GM12874 (cell line): ENCODE measurements at regions not wholly inside any gene's neighbourhood (a gene's known extent, or its start where the extent isn't known, plus 50 kb on each side); places are given as distances from the start of the nearest gene placed in this dataset.

Experiments used
- CTCF ChIP-seq: IDR thresholded peaks from 2 replicates; pipeline ENCODE4 v1.5.1; 2011; ENCODE audit warnings: low read depth, mild to moderate bottlenecking, control low read depth, low read length, moderate library complexity; ENCODE audit not compliant: insufficient read depth

- TF ChIP-seq CTCF, result no peak
These were observed 104.5 kb downstream of the RMI2 start for GRCh38 chr16:11449716-11450115.

GRCh38 chr16:11450136-11450535, 104.9 kb downstream of the RMI2 start:
- no peak for TF ChIP-seq CTCF

DNA sequence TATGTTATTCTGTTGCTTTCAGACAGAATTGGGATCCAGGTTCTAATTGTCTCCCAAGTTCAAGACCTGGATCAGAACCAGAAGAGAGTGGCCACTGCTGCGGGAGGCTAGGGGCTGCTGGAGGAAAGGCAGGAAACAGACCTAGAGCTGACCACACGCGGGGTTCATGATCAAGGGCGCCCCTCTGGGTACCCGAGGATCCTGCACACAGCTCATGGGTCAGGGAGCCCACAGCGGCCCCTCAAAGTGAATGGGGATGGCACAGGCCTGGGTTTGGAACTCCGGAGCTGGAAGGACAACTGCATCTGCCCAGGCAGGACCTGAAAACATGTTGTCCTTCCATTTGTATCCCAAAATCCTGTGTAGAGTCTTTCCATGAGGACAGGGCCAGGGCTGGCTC, 107.0 kb downstream of the RMI2 start:
- no peak for TF ChIP-seq CTCF

GRCh38 chr16:11452746-11453389, 107.6 kb downstream of the RMI2 start:
- no peak for TF ChIP-seq CTCF

- TF ChIP-seq CTCF, result no peak
These were observed 111.5 kb downstream of the RMI2 start for GRCh38 chr16:11456741-11457140.

DNA sequence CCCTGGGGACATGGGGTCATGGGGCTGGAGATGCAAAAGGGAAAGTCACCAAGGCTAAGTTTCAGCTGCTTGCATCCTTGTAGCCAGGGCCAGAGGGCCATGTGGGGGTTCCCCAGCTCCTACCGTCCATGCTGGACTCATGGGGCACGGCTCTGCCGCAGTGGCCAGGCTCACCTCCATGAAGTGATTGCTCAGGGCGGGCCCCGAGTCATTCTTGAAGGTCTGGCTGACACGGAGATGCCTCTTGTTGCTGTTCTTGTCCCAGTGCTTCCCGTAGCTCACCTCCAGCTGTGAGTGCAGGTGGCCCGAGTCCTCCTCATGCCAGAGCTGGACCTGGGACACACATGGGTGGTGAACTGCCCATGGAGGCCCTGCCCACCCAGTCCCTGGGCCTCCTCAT, 114.5 kb downstream of the RMI2 start:
- no peak for TF ChIP-seq CTCF

GRCh38 chr16:11460820-11461594, 115.7 kb downstream of the RMI2 start:
- TF ChIP-seq CTCF, result no peak
